K562 (cell line): ENCODE measurements at regions not wholly inside any gene's neighbourhood (a gene's known extent, or its start where the extent isn't known, plus 50 kb on each side); places are given as distances from the start of the nearest gene placed in this dataset.

Source experiments
- CSDE1 ChIP-seq, 2 experiments: fragments of 450-650 bp; IDR thresholded peaks; 2 replicates each; pipeline ENCODE4 v1.6.1; 2016; ENCODE audit warnings: mild to moderate bottlenecking in 1 of 2
- DACH1 ChIP-seq: fragments of 450-650 bp; IDR thresholded peaks from 2 replicates; pipeline ENCODE4 v1.6.1; 2018; ENCODE audit not compliant: partially characterized antibody
- E2F4 ChIP-seq: sonication (generic); formaldehyde crosslinking; IDR thresholded peaks from 2 replicates; pipeline ENCODE4 v1.8.0; 2022; ENCODE audit warnings: mild to moderate bottlenecking, low read depth, missing genetic modification reagents
- EGR1 ChIP-seq: fragments of 450-650 bp; conservative IDR thresholded peaks from 2 replicates; pipeline ENCODE4 v1.6.1; 2017; ENCODE audit warnings: mild to moderate bottlenecking
- KDM2B ChIP-seq: fragments of 250-450 bp; sonication (Bioruptor Pico); IDR thresholded peaks from 2 replicates; pipeline ENCODE4 v1.8.0; 2021; ENCODE audit warnings: mild to moderate bottlenecking, moderate library complexity
- KLF13 ChIP-seq: fragments of 450-650 bp; IDR thresholded peaks from 2 replicates; pipeline ENCODE4 v1.6.1; 2016; ENCODE audit warnings: missing genetic modification characterization, low read depth, mild to moderate bottlenecking, missing compliant biosample characterization, moderate library complexity, borderline replicate concordance
- MEF2D ChIP-seq: conservative IDR thresholded peaks from 2 replicates; pipeline ENCODE4 v1.6.1; 2016; ENCODE audit warnings: low read depth, missing genetic modification characterization, missing compliant biosample characterization
- PML ChIP-seq: IDR thresholded peaks from 2 replicates; pipeline ENCODE4 v1.6.1; 2012; ENCODE audit warnings: low read length, inconsistent platforms
- PRPF4 ChIP-seq: fragments of 200-400 bp; formaldehyde crosslinking; IDR thresholded peaks from one replicate; pipeline ENCODE4 v1.6.1; 2017; ENCODE audit warnings: low read length, low read depth, mild to moderate bottlenecking; ENCODE audit not compliant: insufficient read depth, poor library complexity, severe bottlenecking
- RBBP5 ChIP-seq: fragments of 200-600 bp; sonication (generic); IDR thresholded peaks from 2 replicates; pipeline ENCODE4 v1.6.1; 2012; ENCODE audit warnings: borderline replicate concordance, mild to moderate bottlenecking, low read length, control low read depth, inconsistent platforms; ENCODE audit not compliant: insufficient read depth, poor library complexity, severe bottlenecking
- SIN3B ChIP-seq: fragments of 450-650 bp; IDR thresholded peaks from 2 replicates; pipeline ENCODE4 v1.6.1; 2017; ENCODE audit warnings: low read depth, mild to moderate bottlenecking, moderate library complexity
- SNIP1 ChIP-seq: fragments of 450-650 bp; IDR thresholded peaks from 2 replicates; pipeline ENCODE4 v1.7.1; 2017; ENCODE audit warnings: low read depth, mild to moderate bottlenecking
- USF1 ChIP-seq: sonication (generic); formaldehyde crosslinking; IDR thresholded peaks from 2 replicates; pipeline ENCODE4 v1.9.0; 2022; ENCODE audit warnings: mild to moderate bottlenecking, missing genetic modification reagents
- XRCC5 ChIP-seq: fragments of 200-400 bp; formaldehyde crosslinking; IDR thresholded peaks from 2 replicates; pipeline ENCODE4 v1.6.1; 2017; ENCODE audit warnings: low read depth, mild to moderate bottlenecking, low read length
- ZBTB8A ChIP-seq: fragments of 450-650 bp; IDR thresholded peaks from 2 replicates; pipeline ENCODE4 v1.6.1; 2018; ENCODE audit warnings: mild to moderate bottlenecking, moderate library complexity; ENCODE audit not compliant: partially characterized antibody
- ZEB2 ChIP-seq: fragments of 450-650 bp; IDR thresholded peaks from 2 replicates; pipeline ENCODE4 v1.6.1; 2016
- ZKSCAN3 ChIP-seq: fragments of 250-450 bp; sonication (Bioruptor Pico); IDR thresholded peaks from 2 replicates; pipeline ENCODE4 v1.4.0; 2020
- ZNF609 ChIP-seq: sonication (generic); formaldehyde crosslinking; IDR thresholded peaks from 2 replicates; pipeline ENCODE4 v1.8.1; 2023; ENCODE audit warnings: missing genetic modification reagents, mild to moderate bottlenecking, borderline replicate concordance
- TF ChIP-seq, protein P1 (sequence below): fragments of 450-650 bp; formaldehyde crosslinking; IDR thresholded peaks from 2 replicates; pipeline ENCODE4 v1.4.0; 2020; ENCODE audit warnings: mild to moderate bottlenecking, moderate library complexity

DNA sequence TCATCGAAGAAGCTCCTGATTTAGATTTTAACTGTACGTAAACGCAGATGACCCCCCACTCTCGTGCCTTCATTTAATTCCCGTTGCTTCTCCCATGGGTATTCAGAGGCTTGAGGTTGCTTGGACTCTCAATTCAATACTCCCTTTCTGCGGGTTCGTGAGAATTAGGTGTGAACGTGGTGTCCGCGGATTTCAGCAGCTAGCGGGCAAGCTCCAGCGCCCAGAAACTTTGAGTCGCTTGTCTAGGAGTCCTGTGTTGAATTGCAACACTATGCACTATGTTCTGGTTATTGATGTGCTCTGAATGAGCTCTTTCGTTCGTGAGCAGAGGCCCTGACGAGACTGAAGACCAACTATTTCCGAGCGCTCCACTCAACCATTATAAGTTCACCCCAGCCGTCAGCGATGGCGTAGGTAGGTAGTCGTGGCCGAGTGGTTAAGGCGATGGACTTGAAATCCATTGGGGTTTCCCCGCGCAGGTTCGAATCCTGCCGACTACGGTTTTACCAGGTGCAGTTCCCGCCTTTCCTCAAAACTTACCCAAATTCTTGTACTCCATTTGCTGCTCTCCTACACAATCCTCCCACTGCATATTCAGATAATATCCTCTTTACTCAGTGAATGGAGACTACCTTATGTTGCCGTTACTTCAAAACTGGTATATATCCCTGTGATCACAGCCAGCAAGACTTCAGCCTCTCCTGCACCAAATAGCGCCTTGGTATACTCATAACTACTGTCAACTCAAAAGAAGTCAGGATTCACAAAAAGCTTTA lies 72.6 kb upstream of the ZNF184 start (continued):
- TF ChIP-seq ZNF609 (CRISPR knock-in tag) (no peak), ZBTB8A (peak; percentile 78), MEF2D (tag) (peak; percentile 57; the same call in 1 of the 2 replicates), ZEB2 (peak; percentile 99), CSDE1 (IDR thresholded peaks at IDR 0.05) (peak in 1 of 2 experiments; percentile 75; a peak in 2 of 4 replicates), DACH1 (no peak), KLF13 (peak; percentile 39; the same call in 1 of the 2 replicates), PRPF4 (no peak), ZKSCAN3 (CRISPR knock-in tag) (no peak), XRCC5 (peak; percentile 68; the same call in 1 of the 2 replicates), EGR1 (peak; percentile 53), SNIP1 (no peak), USF1 (CRISPR knock-in tag) (peak; percentile 44; the same call in 1 of the 2 replicates), PML (no peak), RBBP5 (peak; percentile 85), SIN3B (no peak), E2F4 (no peak), KDM2B (CRISPR knock-in tag) (no peak)
- TF ChIP-seq, protein P1, sequence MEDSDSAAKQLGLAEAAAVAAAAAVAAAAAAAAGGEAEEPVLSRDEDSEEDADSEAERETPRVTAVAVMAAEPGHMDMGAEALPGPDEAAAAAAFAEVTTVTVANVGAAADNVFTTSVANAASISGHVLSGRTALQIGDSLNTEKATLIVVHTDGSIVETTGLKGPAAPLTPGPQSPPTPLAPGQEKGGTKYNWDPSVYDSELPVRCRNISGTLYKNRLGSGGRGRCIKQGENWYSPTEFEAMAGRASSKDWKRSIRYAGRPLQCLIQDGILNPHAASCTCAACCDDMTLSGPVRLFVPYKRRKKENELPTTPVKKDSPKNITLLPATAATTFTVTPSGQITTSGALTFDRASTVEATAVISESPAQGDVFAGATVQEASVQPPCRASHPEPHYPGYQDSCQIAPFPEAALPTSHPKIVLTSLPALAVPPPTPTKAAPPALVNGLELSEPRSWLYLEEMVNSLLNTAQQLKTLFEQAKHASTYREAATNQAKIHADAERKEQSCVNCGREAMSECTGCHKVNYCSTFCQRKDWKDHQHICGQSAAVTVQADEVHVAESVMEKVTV (CRISPR knock-in tag), result no peak
